HL-60/S4 (cell line): ENCODE measurements at regions not wholly inside any gene's neighbourhood (a gene's known extent, or its start where the extent isn't known, plus 50 kb on each side); places are given as distances from the start of the nearest gene placed in this dataset.
"Not testable (repeated sequence)": the region's sequence is repeated elsewhere in the genome, so short reads cannot be mapped to it uniquely, and the experiment has no call there.

Source experiments
- in situ Hi-C: fragments of 300-500 bp; cut with MboI; formaldehyde crosslinking; loops from 2 replicates; pipeline ENCODE4 v1.14.3; 2022; ENCODE audit warnings: low sequenced_read_pairs

DNA sequence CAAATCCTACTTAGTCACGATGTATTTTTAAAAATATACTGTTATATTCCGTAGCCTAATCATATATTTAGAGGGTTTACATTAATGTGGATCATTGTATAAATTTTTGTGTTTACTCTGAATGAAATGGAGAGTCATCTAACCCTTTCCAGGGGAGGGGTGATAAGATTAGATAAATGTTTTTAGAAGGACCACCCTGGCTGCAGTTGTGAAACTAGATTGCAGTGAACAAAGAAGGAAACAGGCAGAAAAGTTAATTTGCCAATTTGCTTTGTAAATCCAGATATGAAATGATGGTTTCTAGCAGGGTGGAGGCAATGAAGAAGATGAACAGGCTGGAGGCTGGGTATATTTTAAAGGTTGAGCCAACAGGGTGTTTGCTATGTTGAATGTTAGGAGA is 477.7 kb upstream of the ZMIZ1 start:
- in situ Hi-C loops, result no loop called here

DNA sequence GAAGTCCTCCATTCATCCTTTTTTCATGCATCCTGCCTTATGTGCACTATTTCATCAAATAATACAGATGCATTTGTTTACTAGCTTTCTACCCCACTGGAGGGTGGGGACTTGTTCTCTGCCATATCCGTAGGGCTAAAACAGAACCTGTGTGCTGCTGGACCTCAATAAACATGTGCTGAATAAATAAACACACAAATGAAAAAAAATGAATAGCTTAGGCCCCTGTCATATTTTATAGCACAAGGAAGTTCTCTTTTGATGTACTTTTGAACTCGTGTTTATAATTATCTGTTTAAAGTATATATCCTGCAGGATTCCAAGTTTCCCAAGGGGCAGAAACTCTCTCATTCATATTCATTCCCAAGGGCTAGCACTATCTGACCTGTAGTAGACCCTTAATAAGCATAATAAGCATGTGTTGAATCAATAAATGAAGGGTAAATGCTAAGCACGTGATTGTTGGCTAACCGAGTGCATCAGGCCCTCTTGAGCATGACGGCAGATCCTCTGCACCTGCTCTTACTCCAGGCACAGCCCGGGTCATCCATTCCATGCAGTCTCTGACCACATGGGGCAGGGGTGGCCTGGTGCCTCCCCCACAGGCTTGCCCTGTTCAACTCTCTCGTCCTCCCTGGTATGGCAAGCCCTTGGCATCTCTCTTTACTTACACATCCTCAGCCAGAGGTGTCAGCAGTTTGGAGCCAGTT is 474.1 kb upstream of the ZMIZ1 start:
- in situ Hi-C loops, result no loop called here

DNA sequence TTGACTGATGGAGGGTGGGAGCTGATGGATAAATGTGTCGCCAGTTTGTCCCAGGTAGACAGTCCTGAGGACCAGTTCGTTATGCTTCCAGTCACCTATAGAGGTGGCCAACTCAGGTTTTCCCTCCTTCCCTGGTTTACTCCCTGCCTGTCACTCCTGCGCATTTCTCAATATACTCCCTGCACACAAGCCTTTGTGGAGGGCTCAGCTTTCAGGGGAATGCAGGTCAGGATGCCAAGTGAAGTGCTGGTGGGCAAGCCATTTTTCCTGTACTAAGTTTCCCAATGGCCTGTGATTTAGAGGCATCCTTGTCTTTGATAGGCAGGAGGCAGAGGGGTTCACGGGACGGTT is 473.5 kb upstream of the ZMIZ1 start:
- in situ Hi-C loops, result no loop called here

GRCh38 chr10:78596556-78596955 is 472.2 kb upstream of the ZMIZ1 start:
- in situ Hi-C loops, result no loop called here

- in situ Hi-C loops, result no loop called here
Observed at GRCh38 chr10:78597796-78598555, 470.8 kb upstream of the ZMIZ1 start.

DNA sequence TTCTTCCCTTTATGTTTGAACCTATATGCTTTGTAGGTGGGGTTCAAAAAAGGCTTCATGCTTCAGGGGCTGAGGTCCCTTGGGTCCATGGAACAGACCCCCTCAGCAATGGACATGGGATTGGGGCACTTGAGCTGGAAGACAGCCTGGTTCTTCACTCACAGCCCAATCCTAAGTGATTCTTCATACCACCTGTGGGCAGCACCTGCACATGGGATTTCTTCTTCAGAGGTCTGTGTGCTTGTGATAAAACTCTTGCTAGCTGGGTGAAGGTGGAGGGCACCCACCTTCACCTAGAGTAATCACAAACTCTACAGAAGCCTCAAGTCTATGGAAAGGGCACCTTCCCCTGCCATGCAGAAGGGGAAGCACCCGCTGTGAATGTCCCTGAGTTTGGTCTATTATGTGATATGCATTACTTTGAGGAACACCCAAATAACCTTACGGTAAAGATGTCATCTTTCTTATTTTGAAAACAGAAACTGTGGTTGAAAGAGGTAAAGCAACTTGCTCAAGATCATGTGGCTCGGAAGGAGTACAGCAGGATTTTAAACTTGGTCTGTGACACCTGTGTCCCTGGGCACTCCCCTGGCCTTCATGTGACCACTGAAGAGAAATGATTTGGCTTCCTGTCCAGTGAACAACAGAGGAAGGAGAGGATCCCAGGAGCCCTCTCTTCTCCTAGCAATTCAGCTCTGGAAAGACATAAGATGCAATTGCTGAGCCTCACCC is 469.5 kb upstream of the ZMIZ1 start:
- in situ Hi-C loops, result no loop called here

DNA sequence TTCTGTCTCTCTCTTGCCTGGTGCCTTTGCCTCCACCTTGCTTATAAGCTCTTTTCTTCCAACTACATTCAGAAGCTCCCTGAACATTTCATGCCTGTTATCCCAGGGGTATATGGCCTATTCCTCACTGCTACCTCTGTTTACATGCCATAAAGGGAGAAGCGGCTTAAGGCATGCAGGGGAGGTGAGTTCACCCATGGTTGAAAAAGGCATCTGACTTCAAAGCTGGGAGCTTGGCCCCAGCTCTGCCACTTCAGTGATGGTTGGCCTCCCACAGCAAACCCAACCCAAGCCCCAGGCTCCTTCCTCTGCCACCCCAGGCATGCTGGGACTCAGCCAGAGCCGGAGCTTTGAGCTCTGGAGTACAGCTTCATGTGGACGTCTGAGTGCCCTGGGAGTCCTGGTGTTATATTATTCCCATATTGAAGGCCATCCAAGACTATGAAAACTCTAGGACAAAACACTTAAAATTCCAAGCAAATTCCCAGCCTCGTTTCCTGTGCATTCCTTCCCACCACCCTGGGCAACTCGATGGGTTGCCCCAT is 468.6 kb upstream of the ZMIZ1 start:
- in situ Hi-C loops, result no loop called here

- in situ Hi-C loops, result no loop called here
Observed at GRCh38 chr10:78600740-78601139, 468.0 kb upstream of the ZMIZ1 start.

DNA sequence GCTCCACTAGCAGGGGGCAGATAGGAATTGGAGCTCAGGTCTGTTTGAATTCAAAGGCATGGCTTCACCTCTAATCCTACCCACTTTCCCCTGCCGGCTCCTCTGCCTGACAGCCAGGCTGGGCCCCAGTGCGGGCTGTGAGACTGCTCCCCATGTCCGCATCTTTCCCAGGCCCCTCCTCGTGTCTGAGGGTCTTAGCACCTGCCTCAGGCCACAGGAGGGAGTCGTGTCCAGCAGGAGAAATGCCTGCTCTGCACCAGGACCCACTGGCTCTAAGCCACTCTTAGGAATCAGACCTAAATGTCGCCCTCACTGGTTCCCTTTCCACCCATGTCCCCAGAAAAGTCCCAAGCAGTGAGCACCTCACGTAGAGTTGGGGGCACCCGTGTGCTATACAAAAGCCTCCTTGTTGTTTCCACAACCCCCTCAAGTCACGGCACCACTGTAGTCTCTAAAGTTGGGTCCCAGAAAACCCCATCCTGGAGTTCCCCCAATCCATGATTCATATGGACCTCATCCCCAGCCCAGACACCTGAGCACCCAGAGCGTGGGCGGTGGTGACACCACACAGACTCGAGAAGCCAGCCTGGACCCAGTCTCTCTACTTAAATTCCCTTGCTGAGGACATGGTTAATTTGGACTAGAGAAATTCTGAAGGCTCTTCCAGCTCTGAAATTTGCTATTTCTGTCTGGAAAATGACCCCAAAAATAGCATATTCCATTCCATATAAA is 466.4 kb upstream of the ZMIZ1 start:
- in situ Hi-C loops, result no loop called here

- in situ Hi-C loops, result no loop called here
Observed at GRCh38 chr10:78604286-78604685, 464.5 kb upstream of the ZMIZ1 start.

DNA sequence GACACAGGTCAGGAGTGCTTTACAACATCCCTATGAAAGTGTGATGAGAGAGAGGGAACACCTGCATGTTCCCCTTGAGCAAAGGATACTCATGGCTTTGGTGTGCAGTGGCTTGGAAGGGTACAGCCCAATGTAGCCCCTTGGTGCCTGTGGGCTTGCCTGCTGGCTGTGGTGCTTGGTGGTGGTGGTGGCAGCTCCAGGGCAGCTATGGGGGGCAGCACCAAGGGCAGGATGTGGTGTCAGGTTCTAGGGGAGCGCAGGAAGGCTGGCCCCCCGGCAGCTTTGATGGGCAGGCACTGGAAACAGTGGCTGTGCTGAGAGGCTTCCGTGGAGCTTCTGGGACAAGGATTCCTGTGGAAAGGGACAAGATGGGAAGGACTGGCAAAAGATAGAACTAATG is 464.0 kb upstream of the ZMIZ1 start:
- in situ Hi-C loops, result no loop called here

GRCh38 chr10:78605800-78606350 is 462.9 kb upstream of the ZMIZ1 start:
- in situ Hi-C loops, result no loop called here

- in situ Hi-C loops, result not testable (repeated sequence)
Observed at GRCh38 chr10:78606766-78607165, 462.0 kb upstream of the ZMIZ1 start.

GRCh38 chr10:78609976-78610375 is 458.8 kb upstream of the ZMIZ1 start:
- in situ Hi-C loops, result no loop called here

- in situ Hi-C loops, result no loop called here
Observed at GRCh38 chr10:78613132-78613531, 455.6 kb upstream of the ZMIZ1 start.

DNA sequence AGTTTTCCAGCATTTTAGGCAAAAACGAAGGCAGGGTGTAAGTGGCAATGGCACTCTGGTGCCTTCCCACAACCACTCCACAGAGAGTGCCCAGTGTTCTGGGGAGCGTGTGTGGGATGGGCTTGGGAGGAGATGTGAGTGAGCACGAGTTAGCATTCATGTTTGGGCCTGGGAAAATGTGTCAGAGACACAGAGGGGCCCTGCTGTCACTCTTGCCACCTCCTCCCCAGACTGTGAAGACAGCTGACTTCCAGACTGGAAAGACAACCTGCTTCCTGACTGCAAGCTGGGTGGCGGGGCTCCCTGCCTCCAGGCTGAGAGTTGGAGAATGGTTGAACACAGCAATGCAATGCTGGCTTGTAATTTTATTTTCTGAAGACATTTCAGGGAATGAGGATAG is 454.5 kb upstream of the ZMIZ1 start:
- in situ Hi-C loops, result no loop called here

- in situ Hi-C loops, result no loop called here
Observed at GRCh38 chr10:78614744-78615143, 454.0 kb upstream of the ZMIZ1 start.

DNA sequence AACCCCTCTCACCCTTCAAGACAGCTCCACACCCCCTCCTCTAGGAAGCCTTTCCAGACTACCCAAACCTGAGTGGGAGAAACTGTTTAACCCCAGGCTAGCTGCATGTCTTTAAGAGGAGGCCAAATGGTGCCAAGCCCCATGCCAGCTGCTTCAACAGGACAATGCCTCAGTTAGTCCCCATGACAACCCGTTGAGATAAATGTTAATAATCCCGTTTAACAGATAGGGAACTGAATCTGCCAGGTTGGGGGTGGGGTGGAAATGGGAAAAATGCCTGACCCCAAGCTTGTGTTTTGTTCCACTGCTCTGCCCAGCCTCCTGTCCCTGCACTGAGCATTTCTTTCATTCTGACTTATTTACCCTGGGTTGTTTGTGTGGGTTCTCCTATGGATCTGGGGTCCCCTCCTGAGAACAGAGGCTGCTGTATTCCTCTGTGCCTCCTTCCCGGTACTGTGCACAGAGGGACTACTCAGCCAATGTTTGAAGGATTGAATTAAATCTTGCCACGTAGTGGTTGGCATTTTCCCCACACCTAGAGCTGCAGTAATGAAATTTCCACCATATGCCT is 452.6 kb upstream of the ZMIZ1 start:
- in situ Hi-C loops, result no loop called here

- in situ Hi-C loops, result no loop called here
Observed at GRCh38 chr10:78617115-78617514, 451.7 kb upstream of the ZMIZ1 start.

- in situ Hi-C loops, result no loop called here
Observed at GRCh38 chr10:78617631-78618030, 451.1 kb upstream of the ZMIZ1 start.
